H1 (cell line): ENCODE measurements at regions not wholly inside any gene's neighbourhood (a gene's known extent, or its start where the extent isn't known, plus 50 kb on each side); places are given as distances from the start of the nearest gene placed in this dataset.

Experiments used
- CREB1 ChIP-seq: IDR thresholded peaks from 2 replicates; pipeline ENCODE4 v1.6.1; 2012; ENCODE audit warnings: inconsistent platforms
- EZH2 ChIP-seq: fragments of 200-600 bp; sonication (generic); IDR thresholded peaks from 2 replicates; pipeline ENCODE4 v1.7.1; 2012; ENCODE audit warnings: low read depth, mild to moderate bottlenecking, moderate library complexity, low read length, inconsistent platforms; ENCODE audit not compliant: severe bottlenecking
- HDAC2 ChIP-seq, 2 experiments: fragments of 300-600 bp in 1 of 2; sonication (generic) in 1 of 2; IDR thresholded peaks; 2 replicates each; pipeline ENCODE4 v1.6.1; 2011 to 2012; ENCODE audit warnings: low read depth in 2 of 2, low read length in 2 of 2, mild to moderate bottlenecking in 2 of 2, moderate library complexity in 2 of 2, borderline replicate concordance in 1 of 2, inconsistent platforms in 1 of 2
- JUND ChIP-seq: IDR thresholded peaks from 2 replicates; pipeline ENCODE4 v1.6.1; 2011; ENCODE audit warnings: mild to moderate bottlenecking, improper control_type of control experiment, low read length
- KDM4A ChIP-seq: IDR thresholded peaks from one replicate; pipeline ENCODE4 v1.7.1; 2012; ENCODE audit warnings: low read depth, mild to moderate bottlenecking, moderate library complexity, low read length, inconsistent platforms; ENCODE audit not compliant: severe bottlenecking
- NRF1 ChIP-seq: IDR thresholded peaks from 2 replicates; pipeline ENCODE4 v1.6.1; 2011; ENCODE audit warnings: mild to moderate bottlenecking, low read depth, low read length, improper control_type of control experiment
- PHF8 ChIP-seq: fragments of 200-600 bp; sonication (generic); conservative IDR thresholded peaks from 2 replicates; pipeline ENCODE4 v1.7.1; 2012; ENCODE audit warnings: low read depth, mild to moderate bottlenecking, inconsistent platforms, low read length, moderate library complexity
- RAD21 ChIP-seq, 2 experiments: IDR thresholded peaks in 1 of 2; conservative IDR thresholded peaks in 1 of 2; 2 replicates each; pipeline ENCODE4 v1.6.1; 2011; ENCODE audit warnings: low read depth in 2 of 2, low read length in 2 of 2, improper control_type of control experiment in 1 of 2, inconsistent platforms in 1 of 2, mild to moderate bottlenecking in 1 of 2, moderate library complexity in 1 of 2
- YY1 ChIP-seq: IDR thresholded peaks from 2 replicates; pipeline ENCODE4 v1.6.1; 2011; ENCODE audit warnings: low read depth, mild to moderate bottlenecking, low read length

- peak in 1 of 2 experiments; percentile 24; a peak in 2 of 4 replicates for TF ChIP-seq RAD21 (IDR thresholded peaks at IDR 0.05 in 1 of 2, conservative IDR thresholded peaks at IDR 0.05 in 1 of 2; ENCODE audit: low read depth in 2 of 2, low read length in 2 of 2)
- TF ChIP-seq JUND = peak; percentile 100
- no peak for TF ChIP-seq NRF1
- TF ChIP-seq YY1 = peak; percentile 80
- no peak for TF ChIP-seq KDM4A
- TF ChIP-seq EZH2 = no peak
- no peak for TF ChIP-seq PHF8
- peak in 1 of 2 experiments; percentile 89; a peak in 1 of 4 replicates for TF ChIP-seq HDAC2 (IDR thresholded peaks at IDR 0.05; ENCODE audit: borderline replicate concordance in 1 of 2, low read depth in 2 of 2, low read length in 2 of 2)
- TF ChIP-seq CREB1 = peak; percentile 72
These were observed 538.5 kb downstream of the HTR7 start (continued) for GRCh38 chr10:90319188-90319914.
